MCF 10A (cell line): ENCODE measurements at regions not wholly inside any gene's neighbourhood (a gene's known extent, or its start where the extent isn't known, plus 50 kb on each side); places are given as distances from the start of the nearest gene placed in this dataset.

Source experiments
- BruUV-seq: library from RNA; stranded (reverse); fragments of 400-500 nt; replicated peaks from 2 replicates; lab custom pipeline; 2021; lab: Mats Ljungman, UMichigan
- CTCF ChIA-PET: fragments of 300-600 bp; sonication (Branson Sonifier 250); formaldehyde crosslinking; extraction: SDS; loops from one replicate; lab custom pipeline; 2021; ENCODE audit warnings: antibody characterized with exemption, inconsistent platforms; lab: Yijun Ruan, JAX
- POLR2A ChIA-PET: fragments of 300-600, 350-650 bp; sonication (Branson Sonifier 250); formaldehyde crosslinking; extraction: SDS; loops from one replicate; lab custom pipeline; 2020; ENCODE audit warnings: antibody characterized with exemption, inconsistent platforms; lab: Yijun Ruan, JAX
- DNase-seq: peaks from one replicate; pipeline ENCODE4 v3.0.0-alpha.2; 2018; ENCODE audit not compliant: unreplicated experiment
- H3K27ac Mint-ChIP-seq: one replicate; pipeline ENCODE4 v1.8.0; 2022; ENCODE audit warnings: mild to moderate bottlenecking, low read depth, mixed read lengths; ENCODE audit not compliant: unreplicated experiment
- H3K27me3 Mint-ChIP-seq: one replicate; pipeline ENCODE4 v1.8.0; 2022; ENCODE audit warnings: mixed read lengths; ENCODE audit not compliant: insufficient read depth, unreplicated experiment
- H3K36me3 Mint-ChIP-seq: one replicate; pipeline ENCODE4 v1.8.0; 2022; ENCODE audit warnings: mild to moderate bottlenecking, moderate library complexity, mixed read lengths; ENCODE audit not compliant: insufficient read depth, unreplicated experiment
- H3K4me1 Mint-ChIP-seq: one replicate; pipeline ENCODE4 v1.8.0; 2022; ENCODE audit warnings: mixed read lengths; ENCODE audit not compliant: insufficient read depth, unreplicated experiment
- H3K4me3 Mint-ChIP-seq: one replicate; pipeline ENCODE4 v1.8.0; 2022; ENCODE audit warnings: mild to moderate bottlenecking, moderate library complexity, mixed read lengths; ENCODE audit not compliant: unreplicated experiment
- H3K9me3 Mint-ChIP-seq: one replicate; pipeline ENCODE4 v1.8.0; 2022; ENCODE audit warnings: mixed read lengths; ENCODE audit not compliant: unreplicated experiment
- CTCF ChIP-seq: fragments of 200-600 bp; IDR thresholded peaks from one replicate; pipeline ENCODE4 v1.8.0; 2022; ENCODE audit warnings: antibody characterized with exemption, mild to moderate bottlenecking; ENCODE audit not compliant: unreplicated experiment
- intact Hi-C: fragments of 100-400 bp; cut with micrococcal nuclease; formaldehyde crosslinking; loops from 2 replicates; pipeline ENCODE4 v1.14.1; 2022

- Mint-ChIP-seq H3K27ac (no peak overlapping the region), H3K36me3 (no peaks in the 10 kb centered on the region), H3K4me3 (no peak overlapping the region), H3K9me3 (no peaks in the 10 kb centered on the region), H3K4me1 (no peaks in the 10 kb centered on the region), H3K27me3 (no peaks in the 10 kb centered on the region)
- no peak for DNase-seq
- no peak for TF ChIP-seq CTCF
- ChIA-PET POLR2A (interaction anchor here (0.7 kb wide), 1 partner anchor 65 kb away, joined by 4 read pairs; no protein-coding TSS in a partner anchor), CTCF (no interaction called here)
- no TSS peak for BruUV-seq
- intact Hi-C loops = no loop called here
Observed at GRCh38 chr2:128401680-128402079, 83.0 kb upstream of the HS6ST1 start.

GRCh38 chr2:128402911-128403670 is 84.4 kb upstream of the HS6ST1 start:
- POLR2A ChIA-PET = interaction anchor here (0.7 kb wide), 1 partner anchor 38 kb away, joined by 3 read pairs; no protein-coding TSS in a partner anchor
- TF ChIP-seq CTCF = no peak
- no peak for DNase-seq
- Mint-ChIP-seq H3K36me3 (no peaks in the 10 kb centered on the region), H3K9me3 (no peaks in the 10 kb centered on the region), H3K27me3 (no peaks in the 10 kb centered on the region), H3K27ac (no peak overlapping the region), H3K4me3 (no peak overlapping the region), H3K4me1 (no peaks in the 10 kb centered on the region)
- no TSS peak for BruUV-seq
- intact Hi-C loops = no loop called here
- CTCF ChIA-PET = interaction anchor here (0.7 kb wide), 1 partner anchor 165 kb away, joined by 6 read pairs; no protein-coding TSS in a partner anchor

- POLR2A ChIA-PET = interaction anchor here (0.7 kb wide), 1 partner anchor 37 kb away, joined by 3 read pairs; no protein-coding TSS in a partner anchor
Observed at GRCh38 chr2:128403814-128404708, 85.4 kb upstream of the HS6ST1 start.

More at GRCh38 chr2:128403814-128404708, 85.4 kb upstream of the HS6ST1 start:
- no peaks in the 10 kb centered on the region for H3K4me1 Mint-ChIP-seq
- DNase-seq = no peak
- H3K36me3 Mint-ChIP-seq = no peaks in the 10 kb centered on the region
- H3K4me3 Mint-ChIP-seq = no peak overlapping the region
- no peaks in the 10 kb centered on the region for H3K27me3 Mint-ChIP-seq
- no peaks in the 10 kb centered on the region for H3K9me3 Mint-ChIP-seq
- H3K27ac Mint-ChIP-seq = no peak overlapping the region
- CTCF ChIA-PET = no interaction called here
- intact Hi-C loops = no loop called here
- no peak for TF ChIP-seq CTCF
- no TSS peak for BruUV-seq
